Esophagus muscularis mucosa (tissue), 4 donors: ENCODE measurements at regions not wholly inside any gene's neighbourhood (a gene's known extent, or its start where the extent isn't known, plus 50 kb on each side); places are given as distances from the start of the nearest gene placed in this dataset.

Experiments used
- DNase-seq: peaks from one replicate; pipeline ENCODE4 v3.0.0-alpha.2; 2017; ENCODE audit errors: extremely low spot score
- H3K27ac ChIP-seq, 4 donors: fragments of 200-600 bp; sonication (generic); replicated peaks in 1 of 4; 1 replicate in 3 of 4; 2 replicates in 1 of 4; pipeline ENCODE4 v1.5.1; 2016 to 2019; ENCODE audit warnings: mild to moderate bottlenecking in 1 of 4
- H3K27me3 ChIP-seq, 4 donors: fragments of 200-600 bp; sonication (generic); one replicate each; pipeline versions ENCODE4 v1.5.1 to v1.6.0; 2016 to 2019
- H3K36me3 ChIP-seq, 4 donors: fragments of 200-600 bp; sonication (generic); one replicate each; pipeline ENCODE4 v1.5.1; 2016 to 2019
- H3K4me1 ChIP-seq, 4 donors: fragments of 200-600 bp; sonication (generic); one replicate each; pipeline ENCODE4 v1.5.1; 2016 to 2019
- H3K4me3 ChIP-seq, 4 donors: fragments of 200-600 bp; sonication (generic); 1 replicate in 2 of 4; 2 replicates in 2 of 4; pipeline ENCODE4 v1.5.1; 2016 to 2019; ENCODE audit warnings: mild to moderate bottlenecking in 4 of 4, moderate library complexity in 1 of 4
- H3K9me3 ChIP-seq, 4 donors: fragments of 200-600 bp; sonication (generic); 1 replicate in 3 of 4; 2 replicates in 1 of 4; pipeline ENCODE4 v1.5.1; 2016 to 2019
- EP300 ChIP-seq: sonication (generic); formaldehyde crosslinking; IDR thresholded peaks from one replicate; pipeline ENCODE4 v1.6.1; 2017; ENCODE audit warnings: antibody characterized with exemption
- POLR2A ChIP-seq: fragments of 450-650 bp; IDR thresholded peaks from one replicate; pipeline ENCODE4 v1.6.1; 2017; ENCODE audit warnings: antibody characterized with exemption, moderate library complexity, mild to moderate bottlenecking, low read depth
- POLR2AphosphoS5 ChIP-seq, 2 donors: sonication (generic); formaldehyde crosslinking; IDR thresholded peaks; one replicate each; pipeline ENCODE4 v1.6.1; 2017; ENCODE audit warnings: antibody characterized with exemption in 2 of 2
- WGBS: methylation state at CpG from one replicate; pipeline ENCODE4 v1.1.5; 2018; 5-methylcytosine and 5-hydroxymethylcytosine counted together
- intact Hi-C: fragments of 100-400 bp; cut with DNase I; formaldehyde crosslinking; loops from one replicate; pipeline ENCODE4 v1.15.1; 2023
- TF ChIP-seq, protein P1 (sequence below), 3 experiments: fragments of 200-600 bp in 2 of 3; fragments of 450-650 bp in 1 of 3; sonication (generic) in 2 of 3; IDR thresholded peaks; one replicate each; pipeline ENCODE4 v1.5.1; 2017 to 2019; ENCODE audit warnings: antibody characterized with exemption in 3 of 3, mild to moderate bottlenecking in 2 of 3, moderate library complexity in 1 of 3

DNA sequence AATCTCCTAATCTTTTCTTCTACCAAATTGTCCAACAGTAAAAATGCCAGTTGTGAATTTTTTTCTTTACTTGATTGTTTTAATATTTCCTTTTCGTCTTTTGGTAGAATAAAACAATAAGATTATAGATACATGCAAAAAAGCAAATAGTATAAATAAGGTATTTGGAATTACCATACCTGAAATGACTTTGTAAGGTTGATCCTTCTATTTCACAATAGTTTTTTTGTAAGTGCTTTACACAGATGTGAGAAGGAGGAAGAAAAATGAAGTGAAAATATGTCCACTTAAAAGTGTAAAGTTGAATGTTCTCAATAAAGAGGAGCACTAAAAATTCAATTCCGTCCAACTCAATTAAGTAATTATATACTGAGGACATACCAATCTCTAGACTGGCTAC is 457.6 kb downstream of the UTRN start:
- Histone ChIP-seq H3K4me1 (peaks cover 0 to 10% (median 4%) of the 10 kb centered on the region in 4 donors), H3K27me3 (no peaks in the 10 kb centered on the region), H3K36me3 (peaks cover 0 to 7% (median 3%) of the 10 kb centered on the region in 4 donors), H3K27ac (no peak overlapping the region), H3K9me3 (no peaks in the 10 kb centered on the region), H3K4me3 (no peak overlapping the region)
- 94% methylated on average over 2 of the region's 2 CpGs for WGBS
- intact Hi-C loops: no loop called here
- TF ChIP-seq, protein P1, sequence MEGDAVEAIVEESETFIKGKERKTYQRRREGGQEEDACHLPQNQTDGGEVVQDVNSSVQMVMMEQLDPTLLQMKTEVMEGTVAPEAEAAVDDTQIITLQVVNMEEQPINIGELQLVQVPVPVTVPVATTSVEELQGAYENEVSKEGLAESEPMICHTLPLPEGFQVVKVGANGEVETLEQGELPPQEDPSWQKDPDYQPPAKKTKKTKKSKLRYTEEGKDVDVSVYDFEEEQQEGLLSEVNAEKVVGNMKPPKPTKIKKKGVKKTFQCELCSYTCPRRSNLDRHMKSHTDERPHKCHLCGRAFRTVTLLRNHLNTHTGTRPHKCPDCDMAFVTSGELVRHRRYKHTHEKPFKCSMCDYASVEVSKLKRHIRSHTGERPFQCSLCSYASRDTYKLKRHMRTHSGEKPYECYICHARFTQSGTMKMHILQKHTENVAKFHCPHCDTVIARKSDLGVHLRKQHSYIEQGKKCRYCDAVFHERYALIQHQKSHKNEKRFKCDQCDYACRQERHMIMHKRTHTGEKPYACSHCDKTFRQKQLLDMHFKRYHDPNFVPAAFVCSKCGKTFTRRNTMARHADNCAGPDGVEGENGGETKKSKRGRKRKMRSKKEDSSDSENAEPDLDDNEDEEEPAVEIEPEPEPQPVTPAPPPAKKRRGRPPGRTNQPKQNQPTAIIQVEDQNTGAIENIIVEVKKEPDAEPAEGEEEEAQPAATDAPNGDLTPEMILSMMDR (IDR thresholded peaks at IDR 0.05): no peak
- TF ChIP-seq POLR2AphosphoS5 (IDR thresholded peaks at IDR 0.05) (no peak), EP300 (no peak), POLR2A (no peak)
- DNase-seq: no peak

DNA sequence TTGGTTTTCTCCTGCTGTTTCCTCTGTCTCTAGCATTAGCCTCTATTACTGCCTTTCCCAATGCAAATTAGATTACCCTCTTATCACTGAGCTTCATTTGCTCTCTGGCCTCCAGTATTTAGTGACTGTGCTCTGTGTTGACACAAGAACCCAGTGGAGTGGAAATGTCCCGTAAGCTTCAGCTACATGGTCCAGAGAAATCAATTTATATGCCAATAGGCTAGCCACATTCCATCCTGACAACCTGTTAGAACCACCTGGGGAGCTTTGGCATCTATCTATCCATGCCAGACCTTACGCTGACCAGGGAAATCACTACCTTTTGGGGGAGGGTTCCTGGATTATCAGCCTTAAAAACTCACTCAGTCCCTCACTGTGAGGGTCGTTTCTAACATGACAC is 459.6 kb downstream of the UTRN start:
- H3K27ac ChIP-seq: no peak overlapping the region
- H3K36me3 ChIP-seq: peaks cover 0 to 14% (median 8%) of the 10 kb centered on the region in 4 donors
- H3K4me1 ChIP-seq: peaks cover 0 to 10% (median 4%) of the 10 kb centered on the region in 4 donors
- WGBS: 88% methylated on average over 3 of the region's 3 CpGs
- DNase-seq: no peak
- H3K27me3 ChIP-seq: no peaks in the 10 kb centered on the region
- intact Hi-C loops: no loop called here
- H3K4me3 ChIP-seq: no peak overlapping the region
- no peak for TF ChIP-seq POLR2AphosphoS5 (IDR thresholded peaks at IDR 0.05)
- no peak for TF ChIP-seq POLR2A
- TF ChIP-seq EP300: no peak
- TF ChIP-seq, protein P1 (IDR thresholded peaks at IDR 0.05): no peak
- H3K9me3 ChIP-seq: no peaks in the 10 kb centered on the region

DNA sequence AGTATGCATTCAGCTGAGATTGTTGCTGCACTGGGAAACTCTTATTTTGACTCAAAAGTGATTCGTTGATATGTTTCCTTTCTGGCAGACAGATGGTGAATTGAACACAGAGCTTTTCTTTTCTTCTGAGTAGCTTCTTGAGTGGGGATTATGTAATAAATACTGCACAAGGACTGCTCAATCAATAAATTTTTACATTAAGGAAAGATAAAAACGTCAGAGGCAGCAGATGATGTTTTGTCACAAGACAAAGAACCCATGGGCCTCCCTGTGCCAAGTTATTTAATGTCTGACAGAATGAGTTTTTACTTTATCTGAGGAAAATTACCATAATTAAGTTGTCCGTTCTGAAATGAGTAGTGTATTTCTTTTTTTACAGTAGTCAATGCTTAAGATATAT is 460.3 kb downstream of the UTRN start:
- Histone ChIP-seq H3K27ac (no peak overlapping the region), H3K4me3 (no peak overlapping the region), H3K36me3 (peaks cover 0 to 20% (median 8%) of the 10 kb centered on the region in 4 donors), H3K27me3 (no peaks in the 10 kb centered on the region), H3K4me1 (peaks cover 0 to 10% (median 4%) of the 10 kb centered on the region in 4 donors), H3K9me3 (no peaks in the 10 kb centered on the region)
- TF ChIP-seq POLR2A (no peak), POLR2AphosphoS5 (IDR thresholded peaks at IDR 0.05) (no peak)
- 54% methylated on average over 3 of the region's 3 CpGs for WGBS
- intact Hi-C loops: no loop called here
- no peak for DNase-seq

DNA sequence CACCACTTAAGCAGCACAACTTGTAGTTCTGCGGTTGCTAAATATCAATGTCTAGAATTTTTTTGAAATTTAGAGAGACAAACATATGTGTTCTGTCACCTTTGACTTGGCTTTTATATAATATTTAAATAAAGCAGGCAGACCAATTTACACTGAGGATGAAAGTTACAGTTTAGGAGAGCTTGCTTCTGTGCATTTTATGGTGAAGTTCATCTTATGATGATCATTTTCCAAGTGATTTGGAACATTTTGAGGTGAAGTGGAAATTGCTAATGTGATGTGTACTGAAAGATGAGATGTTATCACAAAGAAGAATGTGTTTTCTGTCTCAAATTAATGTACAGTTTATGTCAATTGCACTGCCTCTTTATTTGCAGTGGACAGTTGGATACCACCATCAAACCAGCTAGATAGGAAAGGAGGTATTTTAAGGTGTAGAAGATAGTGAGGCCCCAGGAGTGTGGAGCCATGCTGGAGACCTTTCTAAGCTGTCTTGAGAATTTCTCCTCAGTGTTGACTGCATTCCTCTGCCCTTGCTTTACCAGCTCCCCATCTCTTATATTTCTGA is 461.9 kb downstream of the UTRN start:
- H3K9me3 ChIP-seq: no peaks in the 10 kb centered on the region
- DNase-seq: no peak
- 95% methylated on average over 1 of the region's 1 CpG for WGBS
- no peak overlapping the region for H3K27ac ChIP-seq
- intact Hi-C loops: no loop called here
- H3K4me3 ChIP-seq: no peak overlapping the region
- H3K27me3 ChIP-seq: no peaks in the 10 kb centered on the region
- TF ChIP-seq, protein P1 (IDR thresholded peaks at IDR 0.05): no peak
- no peak for TF ChIP-seq POLR2A
- TF ChIP-seq POLR2AphosphoS5 (IDR thresholded peaks at IDR 0.05): no peak
- no peak for TF ChIP-seq EP300
- H3K4me1 ChIP-seq: peaks cover 0 to 10% (median 4%) of the 10 kb centered on the region in 4 donors
- H3K36me3 ChIP-seq: peaks cover 3 to 28% (median 10%) of the 10 kb centered on the region in 4 donors

- peaks cover 0 to 10% (median 4%) of the 10 kb centered on the region in 4 donors for H3K4me1 ChIP-seq
- H3K36me3 ChIP-seq: peaks cover 4 to 42% (median 14%) of the 10 kb centered on the region in 4 donors
- DNase-seq: no peak
- no peak overlapping the region for H3K27ac ChIP-seq
- H3K9me3 ChIP-seq: no peaks in the 10 kb centered on the region
- no peaks in the 10 kb centered on the region for H3K27me3 ChIP-seq
- intact Hi-C loops: no loop called here
- TF ChIP-seq POLR2A (no peak), POLR2AphosphoS5 (IDR thresholded peaks at IDR 0.05) (no peak), EP300 (no peak)
- TF ChIP-seq, protein P1 (IDR thresholded peaks at IDR 0.05): no peak
- H3K4me3 ChIP-seq: no peak overlapping the region
- 49% methylated on average over 3 of the region's 3 CpGs for WGBS
These were observed 464.1 kb downstream of the UTRN start for GRCh38 chr6:144749263-144749662.
